Left cardiac atrium (tissue), 4 donors: ENCODE measurements at regions not wholly inside any gene's neighbourhood (a gene's known extent, or its start where the extent isn't known, plus 50 kb on each side); places are given as distances from the start of the nearest gene placed in this dataset.

Experiments used
- ATAC-seq, 2 donors: fragments of 200-7000 bp; cut with Tn5 transposase; one replicate each; pipeline ENCODE4 v1.9.1; 2020; ENCODE audit warnings: mild to moderate bottlenecking in 2 of 2, moderate library complexity in 2 of 2
- DNase-seq: peaks from one replicate; pipeline ENCODE4 v3.0.0-alpha.2; 2020
- intact Hi-C, 2 donors: fragments of 100-400 bp; cut with DNase I; formaldehyde crosslinking; loops; one replicate each; pipeline versions ENCODE4 v1.14.1 to v1.15.1; 2022 to 2023
- donor health status: DM: no; HTN: yes; CAD: no.
- donor health status: DM: no; HTN: yes; CAD: no; lungs with severe emphysema.
- donor health status: DM: yes; HTN: yes; CAD: no.
- donor health status: Dilated cardiomyopathy.

DNA sequence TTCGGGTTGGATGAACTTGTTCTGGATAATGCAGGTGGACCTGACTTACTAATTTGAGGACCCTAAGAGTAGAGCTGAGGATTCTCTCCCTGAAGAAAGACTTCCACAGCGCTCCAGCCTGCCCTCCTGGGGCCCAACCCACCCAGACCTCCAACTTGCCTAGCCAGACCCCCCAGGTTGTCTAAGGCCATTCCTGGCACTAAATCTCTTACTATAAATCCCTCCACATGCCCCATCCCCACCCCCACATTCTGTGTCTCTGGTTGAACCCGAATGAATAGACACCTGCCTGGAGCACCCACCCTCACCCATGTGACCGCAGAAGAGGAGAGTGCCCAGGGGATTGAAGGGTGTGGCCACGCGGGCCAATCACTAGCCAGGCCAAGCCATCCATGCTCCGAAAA is 1480.0 kb downstream of the TBC1D22A start:
- intact Hi-C loops = no loop called here
- DNase-seq = no peak
- ATAC-seq = no peak

DNA sequence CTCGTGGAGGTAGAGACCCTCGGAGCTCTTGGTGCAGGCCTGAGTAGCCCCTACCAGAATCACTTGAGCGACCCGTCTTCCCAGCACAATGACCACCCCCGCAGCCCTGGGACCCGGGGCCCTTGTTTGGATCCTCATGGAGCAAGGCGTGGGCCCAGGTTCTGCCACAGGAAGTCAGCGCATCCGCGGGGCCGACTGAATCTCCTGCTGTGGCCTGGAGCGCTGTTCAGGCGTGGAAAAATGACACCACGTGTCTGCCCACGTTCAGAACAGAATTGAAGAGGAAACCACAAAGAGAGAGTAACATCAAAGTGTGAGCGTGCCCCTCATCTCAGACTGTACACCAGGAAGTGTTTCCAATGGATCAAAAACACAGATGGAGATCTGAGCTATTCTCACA is 1479.2 kb downstream of the TBC1D22A start:
- intact Hi-C loops = no loop called here
- DNase-seq = no peak
- no peak for ATAC-seq

DNA sequence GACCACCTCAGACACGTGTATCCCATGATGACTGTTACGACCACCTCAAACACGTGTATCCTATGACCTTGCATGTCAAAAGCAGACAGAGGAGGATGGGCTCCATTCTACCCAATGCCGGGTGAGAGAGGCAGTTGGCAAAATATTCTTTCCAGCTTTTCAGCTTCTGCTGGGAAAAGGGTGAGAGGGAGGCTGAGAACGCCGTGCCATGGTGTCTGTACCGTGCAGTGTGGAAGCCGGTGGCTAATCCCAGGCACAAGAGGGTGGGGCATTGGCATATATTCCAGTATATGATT is 1478.4 kb downstream of the TBC1D22A start:
- no peak for ATAC-seq
- DNase-seq = no peak
- intact Hi-C loops = no loop called here

DNA sequence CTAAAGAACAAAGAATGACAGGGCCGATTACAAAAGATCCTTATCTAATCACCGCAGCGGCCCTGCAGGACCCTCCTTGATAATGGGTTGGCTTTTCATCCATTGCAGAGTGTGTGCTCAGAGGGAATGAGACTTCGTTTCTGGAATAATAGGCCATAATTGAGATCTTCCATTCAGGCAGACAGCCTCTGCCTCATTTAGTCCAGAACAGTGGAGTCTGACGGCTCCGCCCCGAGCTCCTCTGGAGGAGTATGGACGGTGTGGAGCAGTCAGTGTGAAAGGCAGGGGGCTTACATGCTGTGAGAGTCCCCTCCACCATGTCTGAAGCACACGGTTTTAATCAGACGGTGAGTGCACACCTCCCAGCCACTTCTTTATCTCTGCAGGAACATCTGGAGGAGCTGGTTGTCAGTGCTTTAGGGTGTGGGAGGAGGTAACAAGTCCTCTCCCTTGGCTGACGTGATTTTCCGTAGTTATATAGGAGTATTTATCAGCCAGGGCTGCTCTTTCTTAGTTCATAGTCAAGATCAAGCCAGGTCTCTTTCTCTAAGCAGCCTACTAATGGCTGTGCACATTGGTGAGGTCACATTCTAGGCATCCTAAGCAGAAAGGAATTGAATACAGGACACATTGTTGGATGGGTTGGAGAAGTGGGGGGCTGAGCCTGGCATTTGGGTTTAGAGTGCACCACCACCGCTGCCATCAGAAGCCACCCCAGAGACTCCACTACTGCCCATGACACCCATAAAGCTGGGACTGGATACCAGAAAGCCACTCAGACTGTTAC is 1477.9 kb downstream of the TBC1D22A start:
- DNase-seq = no peak
- peak in 1 of 2 donors; percentile 33 for ATAC-seq
- intact Hi-C loops = no loop called here

DNA sequence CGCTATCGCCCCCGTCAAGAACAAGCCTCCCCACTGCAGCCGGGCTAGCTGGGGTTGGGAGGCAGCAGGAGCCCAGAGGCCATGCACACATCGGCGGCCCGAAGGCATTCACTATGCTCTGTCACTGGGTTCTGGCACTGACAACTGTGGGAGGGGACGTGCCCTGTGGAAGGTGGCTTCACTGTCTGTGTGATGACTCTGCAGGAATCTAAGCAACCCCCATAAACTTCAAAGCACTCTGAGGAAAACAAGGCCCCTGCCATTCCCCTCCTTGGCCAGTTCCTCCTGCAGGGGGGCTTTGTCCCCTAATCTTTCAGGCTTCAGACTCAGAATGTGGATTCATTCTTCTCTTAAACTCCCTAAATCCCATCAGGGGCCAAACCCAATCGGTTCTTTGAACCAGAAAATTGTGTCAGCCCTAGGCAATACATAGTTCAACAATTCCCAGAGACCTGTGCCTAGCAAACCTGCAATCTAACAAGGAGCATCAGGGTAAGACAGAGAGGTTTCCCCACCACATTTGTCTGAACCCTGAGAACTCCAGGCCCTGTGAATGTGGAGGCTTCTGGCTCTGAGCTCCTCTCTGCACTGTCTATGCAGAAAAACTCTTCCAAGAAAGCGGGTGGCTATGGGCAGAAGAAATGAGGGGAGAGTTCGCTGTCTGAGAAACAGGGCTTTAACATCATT is 1477.2 kb downstream of the TBC1D22A start:
- DNase-seq (no peak), ATAC-seq (no peak)

GRCh38 chr22:48238966-48239365 is 1476.5 kb downstream of the TBC1D22A start:
- ATAC-seq (peak in 1 of 2 donors; percentile 86), DNase-seq (no peak)
- intact Hi-C loops = no loop called here

More for the DNA sequence above, 1477.2 kb downstream of the TBC1D22A start:
- intact Hi-C loops = no loop called here

DNA sequence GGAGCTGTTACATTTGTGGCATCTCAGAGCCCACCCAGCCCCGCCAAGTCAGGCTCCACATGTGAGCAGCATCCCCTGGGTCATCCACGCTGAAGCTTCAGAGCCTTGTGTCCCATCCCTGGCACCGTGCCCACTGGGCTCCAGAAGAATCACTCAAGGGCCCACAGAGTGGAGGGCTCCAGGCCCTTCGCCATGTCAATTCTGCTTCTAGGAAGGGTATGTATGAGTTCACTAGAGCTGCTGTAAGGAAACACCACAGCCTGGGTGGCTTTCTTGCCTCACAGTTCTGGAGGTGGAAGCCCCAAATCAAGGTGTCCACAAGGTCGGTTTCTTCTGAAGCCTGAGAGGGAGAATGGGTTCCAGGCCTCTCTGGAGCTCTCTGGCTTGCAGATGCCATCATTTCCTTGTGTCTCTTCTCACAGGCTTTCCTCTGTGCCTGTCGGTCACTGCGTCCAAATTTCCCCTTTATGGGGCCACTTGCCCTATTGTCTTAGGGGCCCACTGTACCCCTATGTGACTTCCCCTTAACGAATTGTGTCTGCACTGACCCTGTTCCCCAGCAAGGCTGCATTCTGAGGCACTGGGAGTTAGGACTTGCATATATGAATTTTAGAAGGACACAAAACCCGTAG is 1476.0 kb downstream of the TBC1D22A start:
- intact Hi-C loops = no loop called here
- ATAC-seq = no peak
- no peak for DNase-seq

DNA sequence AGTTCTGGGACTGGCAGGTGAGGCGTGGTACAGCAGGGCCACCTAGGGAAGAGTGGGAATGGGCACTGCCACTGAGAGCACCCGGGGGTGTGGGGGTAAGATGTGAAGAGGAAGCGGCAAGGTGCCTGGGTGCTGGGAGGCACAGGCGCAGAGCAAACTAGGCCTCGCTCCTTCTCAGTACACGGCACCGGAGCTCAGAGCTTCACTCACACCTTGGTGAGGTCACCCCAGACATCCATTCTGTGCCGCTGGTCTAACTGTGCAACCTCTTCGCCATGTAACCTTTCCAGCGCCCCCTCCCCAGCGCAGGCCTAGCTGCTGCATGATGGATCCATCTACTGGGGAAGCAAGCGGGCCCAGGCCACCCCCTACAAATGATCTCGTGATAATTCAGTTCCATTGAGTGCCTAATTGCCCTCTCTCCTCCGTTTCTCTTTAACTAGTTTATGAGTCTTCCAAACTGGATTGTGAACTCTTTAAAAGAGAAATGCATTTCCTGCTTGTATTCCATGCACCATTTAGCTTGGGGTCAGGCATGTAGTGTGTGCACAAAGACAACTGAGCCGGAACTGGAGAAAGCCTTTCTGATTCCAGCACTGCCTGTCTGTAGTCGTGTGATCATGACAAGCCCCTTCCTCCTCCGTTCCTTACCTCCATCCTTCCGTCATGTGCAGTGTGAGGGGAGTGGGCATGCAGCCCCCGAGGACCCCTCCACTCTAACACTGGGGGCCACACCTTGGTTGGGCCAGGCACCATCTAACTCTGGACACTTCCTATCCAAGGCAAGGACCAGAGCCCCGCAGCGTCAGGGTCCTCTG is 1475.2 kb downstream of the TBC1D22A start:
- DNase-seq = no peak

DNA sequence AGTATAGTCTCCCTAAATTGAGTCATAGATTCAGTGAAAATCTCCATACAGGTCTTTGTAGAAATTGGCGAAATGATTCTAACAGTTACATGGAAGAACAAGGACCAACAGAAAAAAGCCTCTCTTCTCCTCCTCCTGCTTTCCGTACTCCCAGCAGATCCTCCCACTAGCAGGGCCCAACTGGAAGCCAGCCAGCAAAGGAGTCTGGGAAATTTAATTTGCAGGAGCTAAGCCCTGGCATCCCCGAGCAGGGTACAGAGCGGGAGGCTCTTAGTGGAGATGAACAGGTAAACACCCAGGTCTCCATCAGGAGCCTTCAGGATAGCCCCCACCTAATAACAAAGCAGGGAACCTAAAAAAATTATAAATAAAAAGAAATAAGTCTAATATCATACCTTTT is 1473.8 kb downstream of the TBC1D22A start:
- intact Hi-C loops = no loop called here
- DNase-seq = no peak
- no peak for ATAC-seq

More for the DNA sequence above, 1475.2 kb downstream of the TBC1D22A start:
- intact Hi-C loops = no loop called here
- ATAC-seq = no peak

- no peak for ATAC-seq
- intact Hi-C loops = no loop called here
- no peak for DNase-seq
These were observed 1473.3 kb downstream of the TBC1D22A start for GRCh38 chr22:48235744-48236143.

- intact Hi-C loops = no loop called here
- ATAC-seq (no peak), DNase-seq (no peak)
These were observed 1471.6 kb downstream of the TBC1D22A start for GRCh38 chr22:48234011-48234410.

- intact Hi-C loops = no loop called here
- no peak for ATAC-seq
These were observed 1471.1 kb downstream of the TBC1D22A start for GRCh38 chr22:48233586-48233985.

DNA sequence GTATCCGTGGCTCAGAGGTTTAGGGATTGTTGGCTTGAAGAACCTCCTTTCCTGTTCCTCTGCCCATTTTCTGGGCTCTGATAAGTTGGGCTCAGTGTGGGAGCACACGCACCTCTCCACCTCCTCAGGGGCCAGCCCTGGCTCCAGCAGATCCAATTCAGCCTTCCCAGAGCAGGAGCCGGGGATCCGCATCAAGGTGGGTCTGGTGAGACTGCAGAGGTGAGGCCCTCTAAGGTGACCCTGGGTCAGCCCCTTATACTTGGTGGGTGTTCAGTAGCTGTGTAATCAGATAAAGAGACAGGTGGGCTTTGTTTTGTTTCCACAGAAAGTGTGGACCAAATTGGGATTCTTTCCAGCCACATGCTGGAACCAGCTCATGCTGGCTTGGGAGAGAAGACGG is 1466.0 kb downstream of the TBC1D22A start:
- intact Hi-C loops = no loop called here
- ATAC-seq (no peak), DNase-seq (no peak)

More at GRCh38 chr22:48233586-48233985, 1471.1 kb downstream of the TBC1D22A start:
- no peak for DNase-seq

GRCh38 chr22:48227341-48228018 is 1465.0 kb downstream of the TBC1D22A start:
- intact Hi-C loops = no loop called here
- ATAC-seq (no peak), DNase-seq (no peak)

DNA sequence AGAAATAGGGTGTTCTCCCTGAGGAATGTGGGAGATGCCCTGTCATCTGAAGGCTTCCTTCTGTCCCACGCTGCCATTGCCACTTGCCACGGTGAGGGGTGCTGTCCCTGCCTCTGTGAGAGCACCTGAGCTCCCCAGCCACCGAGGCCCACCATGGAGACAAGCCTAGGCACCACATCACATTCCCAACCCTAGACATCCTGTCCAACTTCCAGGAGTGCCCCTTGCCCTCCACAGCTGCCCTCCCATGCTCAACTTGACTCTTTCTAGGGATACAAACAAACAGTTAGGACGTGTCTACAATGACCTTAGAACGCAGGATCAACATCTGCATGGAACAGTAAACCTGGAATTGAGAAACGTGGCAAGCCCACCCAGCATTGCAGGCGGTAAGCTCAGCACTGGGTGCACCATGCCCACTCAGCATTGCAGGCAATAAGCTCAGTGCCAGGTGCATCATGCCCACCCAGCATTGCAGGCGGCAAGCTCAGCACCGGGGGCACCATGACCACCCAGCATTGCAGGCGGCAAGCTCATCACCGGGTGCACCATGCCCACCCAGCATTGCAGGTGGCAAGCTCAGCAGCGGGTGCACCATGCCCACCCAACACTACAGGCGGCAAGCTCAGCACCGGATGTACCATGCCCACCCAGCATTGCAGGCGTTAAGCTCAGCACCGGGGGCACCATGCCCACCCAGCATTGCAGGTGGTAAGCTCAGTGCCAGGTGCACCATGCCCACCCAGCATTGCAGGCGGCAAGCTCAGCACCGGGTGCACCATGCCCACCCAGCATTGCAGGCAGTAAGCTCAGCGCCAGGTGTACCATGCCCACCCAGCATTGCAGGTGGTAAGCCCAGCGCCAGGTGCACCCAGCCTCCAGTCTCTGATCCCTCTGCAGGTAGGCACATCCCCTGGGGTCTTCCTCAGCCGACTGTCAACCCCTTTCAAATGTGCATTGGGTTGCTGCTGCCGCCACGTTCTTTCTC is 1463.9 kb downstream of the TBC1D22A start:
- DNase-seq (no peak), ATAC-seq (no peak)

DNA sequence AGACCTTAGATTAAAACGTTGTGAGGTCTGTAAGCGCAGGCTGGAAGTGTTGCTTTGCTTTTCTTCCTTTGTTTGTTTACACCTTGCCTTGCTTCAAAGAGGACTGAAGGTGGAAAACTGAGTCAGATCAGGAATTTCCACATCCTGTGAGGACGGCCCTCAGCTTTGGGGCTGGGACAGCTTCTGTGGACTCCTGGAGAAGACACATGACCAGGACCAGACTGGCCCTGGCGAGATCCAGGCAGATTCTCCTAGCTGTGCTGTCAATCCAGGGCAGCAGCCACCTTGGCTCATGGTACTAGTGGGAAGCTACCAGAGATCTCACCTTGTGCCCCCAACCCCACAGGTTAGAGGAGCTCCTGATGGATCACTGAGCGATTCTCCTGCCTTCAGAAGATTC is 1461.9 kb downstream of the TBC1D22A start:
- intact Hi-C loops = no loop called here
- ATAC-seq (no peak), DNase-seq (no peak)

More for the DNA sequence above, 1463.9 kb downstream of the TBC1D22A start:
- intact Hi-C loops = no loop called here

GRCh38 chr22:48223488-48224190 is 1461.2 kb downstream of the TBC1D22A start:
- DNase-seq = no peak
- intact Hi-C loops = no loop called here
- ATAC-seq = no peak
